CD14-positive monocyte (primary cell): ENCODE measurements at regions not wholly inside any gene's neighbourhood (a gene's known extent, or its start where the extent isn't known, plus 50 kb on each side); places are given as distances from the start of the nearest gene placed in this dataset.

ENCODE experiments used
- DNase-seq, 3 donors: peaks; one replicate each; pipeline ENCODE4 v3.0.0-alpha.2; 2011 to 2022
- H2AFZ ChIP-seq: 2 replicates; pipeline ENCODE4 v1.6.0; 2012; ENCODE audit warnings: mild to moderate bottlenecking, low read depth, low read length, inconsistent platforms; ENCODE audit not compliant: insufficient read depth, poor library complexity, severe bottlenecking
- H3K27ac ChIP-seq, 2 donors: 1 replicate in 1 of 2; 2 replicates in 1 of 2; pipeline ENCODE4 v1.5.1; 2012 to 2013; ENCODE audit warnings: low read length in 2 of 2, control low read depth in 1 of 2, inconsistent platforms in 1 of 2, low read depth in 1 of 2, mild to moderate bottlenecking in 1 of 2
- H3K27me3 ChIP-seq, 2 donors: one replicate each; pipeline versions ENCODE4 v1.6.0 to v1.6.1; 2011 to 2013; ENCODE audit warnings: low read length in 2 of 2; ENCODE audit not compliant: control insufficient read depth in 2 of 2, insufficient read depth in 2 of 2
- H3K36me3 ChIP-seq, 2 donors: replicated peaks in 1 of 2; 1 replicate in 1 of 2; 2 replicates in 1 of 2; pipeline versions ENCODE4 v1.5.1 to v1.6.1; 2012 to 2013; ENCODE audit warnings: low read length in 2 of 2, control low read depth in 1 of 2, inconsistent platforms in 1 of 2, mild to moderate bottlenecking in 1 of 2; ENCODE audit not compliant: insufficient read depth in 2 of 2, control insufficient read depth in 1 of 2
- H3K4me1 ChIP-seq, 2 donors: 1 replicate in 1 of 2; 2 replicates in 1 of 2; pipeline versions ENCODE4 v1.5.1 to v1.6.1; 2012 to 2013; ENCODE audit warnings: low read length in 2 of 2, control low read depth in 1 of 2, inconsistent platforms in 1 of 2, mild to moderate bottlenecking in 1 of 2, moderate library complexity in 1 of 2; ENCODE audit not compliant: insufficient read depth in 2 of 2, control insufficient read depth in 1 of 2
- H3K4me2 ChIP-seq: replicated peaks from 2 replicates; pipeline ENCODE3; 2012; ENCODE audit warnings: low read length, moderate library complexity, mild to moderate bottlenecking; ENCODE audit not compliant: poor library complexity, severe bottlenecking; ENCODE audit errors: extremely low read depth
- H3K4me3 ChIP-seq, 3 experiments: fragments of 200-600 bp in 1 of 3; sonication (generic) in 1 of 3; replicated peaks in 1 of 3; 1 replicate in 2 of 3; 2 replicates in 1 of 3; pipeline ENCODE4 v1.5.1; 2011 to 2013; ENCODE audit warnings: low read length in 3 of 3, mild to moderate bottlenecking in 3 of 3, control low read depth in 2 of 3, low read depth in 2 of 3, inconsistent platforms in 1 of 3, moderate library complexity in 1 of 3
- H3K79me2 ChIP-seq: 2 replicates; pipeline ENCODE4 v1.6.0; 2012; ENCODE audit warnings: mild to moderate bottlenecking, control low read depth, inconsistent platforms, low read length, moderate library complexity; ENCODE audit not compliant: insufficient read depth
- H3K9ac ChIP-seq: 2 replicates; pipeline ENCODE4 v1.6.0; 2017; ENCODE audit warnings: low read length, mild to moderate bottlenecking; ENCODE audit not compliant: insufficient read depth, poor library complexity, severe bottlenecking
- H3K9me3 ChIP-seq, 2 donors: replicated peaks in 1 of 2; 1 replicate in 1 of 2; 2 replicates in 1 of 2; pipeline versions ENCODE4 v1.5.1 to v1.6.1; 2012 to 2013; ENCODE audit warnings: low read length in 2 of 2, control low read depth in 1 of 2; ENCODE audit not compliant: control insufficient read depth in 1 of 2, insufficient read depth in 1 of 2
- H4K20me1 ChIP-seq: 2 replicates; pipeline ENCODE4 v1.6.0; 2012; ENCODE audit warnings: mild to moderate bottlenecking, low read length, control low read depth, moderate library complexity; ENCODE audit not compliant: insufficient read depth
- H3K27ac Mint-ChIP-seq, 7 donors: one replicate each; pipeline ENCODE4 v1.8.0; 2020; ENCODE audit warnings: mild to moderate bottlenecking in 7 of 7, mixed read lengths in 7 of 7, moderate library complexity in 6 of 7, inconsistent platforms in 2 of 7
- H3K27me3 Mint-ChIP-seq, 3 donors: one replicate each; pipeline ENCODE4 v1.8.0; 2021 to 2022; ENCODE audit warnings: low read depth in 3 of 3, mild to moderate bottlenecking in 3 of 3, mixed read lengths in 3 of 3, moderate library complexity in 3 of 3, inconsistent platforms in 1 of 3
- H3K36me3 Mint-ChIP-seq, 2 donors: one replicate each; pipeline ENCODE4 v1.8.0; 2020; ENCODE audit warnings: mixed read lengths in 2 of 2, inconsistent platforms in 1 of 2, mild to moderate bottlenecking in 1 of 2
- H3K4me1 Mint-ChIP-seq: one replicate; pipeline ENCODE4 v1.8.0; 2020; ENCODE audit warnings: mild to moderate bottlenecking, mixed read lengths
- H3K4me3 Mint-ChIP-seq, 2 donors: one replicate each; pipeline ENCODE4 v1.8.0; 2020; ENCODE audit warnings: mild to moderate bottlenecking in 2 of 2, mixed read lengths in 2 of 2, moderate library complexity in 1 of 2
- H3K9me3 Mint-ChIP-seq, 7 donors: one replicate each; pipeline ENCODE4 v1.8.0; 2020 to 2022; ENCODE audit warnings: mixed read lengths in 7 of 7, mild to moderate bottlenecking in 6 of 7, moderate library complexity in 6 of 7, inconsistent platforms in 2 of 7
- WGBS: methylation state at CpG from one replicate; pipeline ENCODE4 v1.1.5; 2013; ENCODE audit warnings: missing lambda C conversion rate; ENCODE audit not compliant: insufficient coverage; 5-methylcytosine and 5-hydroxymethylcytosine counted together
- intact Hi-C, 2 donors: fragments of 100-400 bp; cut with micrococcal nuclease; formaldehyde crosslinking; loops; one replicate each; pipeline versions ENCODE4 v1.15.0 to v1.15.1; 2023
- TF ChIP-seq, protein P1 (sequence below): fragments of 200-600 bp; IDR thresholded peaks from one replicate; pipeline ENCODE4 v1.8.0; 2022; ENCODE audit warnings: antibody characterized with exemption, mild to moderate bottlenecking

DNA sequence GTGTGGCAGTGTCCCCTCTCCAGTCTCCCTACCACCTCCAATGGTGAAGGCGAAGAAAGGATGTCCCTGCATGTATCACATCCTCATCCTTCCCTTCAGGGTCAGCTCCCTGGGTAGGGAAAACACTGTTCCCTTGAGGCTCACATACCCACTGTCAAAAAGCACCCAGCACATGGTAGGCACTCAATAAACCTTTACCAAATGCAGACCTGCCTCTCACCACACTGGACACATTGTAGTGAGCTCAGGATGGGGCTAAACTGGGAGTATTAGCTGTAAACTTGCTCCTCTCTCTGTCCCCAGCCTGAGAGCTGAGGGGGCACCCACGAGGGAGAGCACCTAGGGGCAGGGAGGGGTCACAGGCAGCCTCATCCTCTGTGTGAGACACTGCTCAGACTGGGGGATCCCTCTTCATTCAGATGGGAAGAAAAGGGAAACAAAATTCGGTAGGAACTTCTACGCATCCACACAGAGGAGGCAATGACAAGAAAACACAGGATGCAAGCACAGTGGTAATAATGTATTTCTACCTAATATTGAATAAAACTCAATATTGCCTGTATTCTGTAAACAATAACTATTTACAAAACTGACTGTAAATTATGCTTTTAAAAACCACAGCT lies 101.6 kb upstream of the TOP3B start:
- peak overlapping the region in 2 of 7 donors; percentile 34 to 38 for H3K27ac Mint-ChIP-seq
- H3K36me3 Mint-ChIP-seq: no peaks in the 10 kb centered on the region
- intact Hi-C loops: no loop called here
- no peak overlapping the region for H3K4me2 ChIP-seq
- no peaks in the 10 kb centered on the region for H3K36me3 ChIP-seq
- no peak overlapping the region for H2AFZ ChIP-seq
- H3K4me1 Mint-ChIP-seq: peaks cover 31% of the 10 kb centered on the region
- no peak overlapping the region for H3K9ac ChIP-seq
- peaks cover 4 to 19% (median 18%) of the 10 kb centered on the region in 3 donors for H3K27me3 Mint-ChIP-seq
- no peaks in the 10 kb centered on the region for H3K9me3 Mint-ChIP-seq
- DNase-seq: no peak
- TF ChIP-seq, protein P1, sequence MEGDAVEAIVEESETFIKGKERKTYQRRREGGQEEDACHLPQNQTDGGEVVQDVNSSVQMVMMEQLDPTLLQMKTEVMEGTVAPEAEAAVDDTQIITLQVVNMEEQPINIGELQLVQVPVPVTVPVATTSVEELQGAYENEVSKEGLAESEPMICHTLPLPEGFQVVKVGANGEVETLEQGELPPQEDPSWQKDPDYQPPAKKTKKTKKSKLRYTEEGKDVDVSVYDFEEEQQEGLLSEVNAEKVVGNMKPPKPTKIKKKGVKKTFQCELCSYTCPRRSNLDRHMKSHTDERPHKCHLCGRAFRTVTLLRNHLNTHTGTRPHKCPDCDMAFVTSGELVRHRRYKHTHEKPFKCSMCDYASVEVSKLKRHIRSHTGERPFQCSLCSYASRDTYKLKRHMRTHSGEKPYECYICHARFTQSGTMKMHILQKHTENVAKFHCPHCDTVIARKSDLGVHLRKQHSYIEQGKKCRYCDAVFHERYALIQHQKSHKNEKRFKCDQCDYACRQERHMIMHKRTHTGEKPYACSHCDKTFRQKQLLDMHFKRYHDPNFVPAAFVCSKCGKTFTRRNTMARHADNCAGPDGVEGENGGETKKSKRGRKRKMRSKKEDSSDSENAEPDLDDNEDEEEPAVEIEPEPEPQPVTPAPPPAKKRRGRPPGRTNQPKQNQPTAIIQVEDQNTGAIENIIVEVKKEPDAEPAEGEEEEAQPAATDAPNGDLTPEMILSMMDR: no peak
- no peaks in the 10 kb centered on the region for H3K79me2 ChIP-seq
- H3K27ac ChIP-seq: no peak overlapping the region
- peaks cover 13 to 20% of the 10 kb centered on the region in 2 donors for H3K4me1 ChIP-seq
- H3K27me3 ChIP-seq: peaks cover 0 to 7% of the 10 kb centered on the region in 2 donors
- no peaks in the 10 kb centered on the region for H3K9me3 ChIP-seq
- no peak overlapping the region for H3K4me3 Mint-ChIP-seq
- H4K20me1 ChIP-seq: no peaks in the 10 kb centered on the region
- no peak overlapping the region for H3K4me3 ChIP-seq
- 73% methylated on average over 1 of the region's 4 CpGs for WGBS

DNA sequence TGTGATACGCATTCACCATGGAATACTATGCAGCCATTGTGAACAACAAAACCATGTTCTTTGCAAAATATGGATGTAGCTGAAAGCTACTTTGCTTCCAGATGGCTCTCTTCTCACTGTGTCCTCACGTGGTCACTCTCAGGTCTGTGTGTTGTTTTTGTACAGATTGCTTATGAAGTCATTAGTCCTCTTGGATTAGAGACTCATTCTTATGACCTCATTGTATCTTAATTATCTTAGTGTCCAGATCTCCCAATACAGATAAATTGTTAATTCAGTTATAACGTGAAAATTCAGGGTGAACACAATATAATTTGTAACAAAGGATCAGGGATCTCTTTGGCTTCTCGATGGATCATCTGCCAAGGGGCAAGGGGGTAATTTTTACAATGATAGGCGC lies 100.4 kb upstream of the TOP3B start:
- H3K79me2 ChIP-seq: no peaks in the 10 kb centered on the region
- intact Hi-C loops: no loop called here
- WGBS: no CpG with 5 or more reads among the region's 5 CpGs

More for the DNA sequence above, 100.4 kb upstream of the TOP3B start:
- Histone ChIP-seq H3K27ac (no peak overlapping the region), H3K4me3 (no peak overlapping the region), H3K9ac (no peak overlapping the region), H3K9me3 (no peaks in the 10 kb centered on the region), H3K4me1 (peaks cover 13 to 20% of the 10 kb centered on the region in 2 donors), H3K27me3 (peaks cover 0 to 7% of the 10 kb centered on the region in 2 donors), H3K36me3 (no peaks in the 10 kb centered on the region), H3K4me2 (no peak overlapping the region), H2AFZ (no peak overlapping the region), H4K20me1 (no peaks in the 10 kb centered on the region)
- H3K27me3 Mint-ChIP-seq: peaks cover 4 to 22% (median 18%) of the 10 kb centered on the region in 3 donors
- DNase-seq: no peak
- no peaks in the 10 kb centered on the region for H3K36me3 Mint-ChIP-seq
- no peak overlapping the region for H3K4me3 Mint-ChIP-seq
- no peak overlapping the region for H3K27ac Mint-ChIP-seq
- TF ChIP-seq, protein P1: no peak
- peaks cover 31% of the 10 kb centered on the region for H3K4me1 Mint-ChIP-seq
- no peaks in the 10 kb centered on the region for H3K9me3 Mint-ChIP-seq
